Parathyroid adenoma (tissue), 2 donors: ENCODE measurements at regions not wholly inside any gene's neighbourhood (a gene's known extent, or its start where the extent isn't known, plus 50 kb on each side); places are given as distances from the start of the nearest gene placed in this dataset.

Experiments
- H2AFZ ChIP-seq: fragments of 300-600 bp; sonication (generic); one replicate; pipeline ENCODE4 v1.7.0; 2017; ENCODE audit warnings: antibody characterized with exemption, mild to moderate bottlenecking
- H3K27ac ChIP-seq: fragments of 300-600 bp; sonication (generic); one replicate; pipeline ENCODE4 v1.7.0; 2017
- H3K27me3 ChIP-seq: fragments of 300-600 bp; sonication (generic); one replicate; pipeline ENCODE4 v1.7.0; 2017; ENCODE audit warnings: low read length; ENCODE audit not compliant: control insufficient read depth, insufficient read depth
- H3K36me3 ChIP-seq: fragments of 300-600 bp; sonication (generic); one replicate; pipeline ENCODE4 v1.7.0; 2017; ENCODE audit warnings: low read length; ENCODE audit not compliant: control insufficient read depth, insufficient read depth
- H3K4me1 ChIP-seq: fragments of 300-600 bp; sonication (generic); one replicate; pipeline ENCODE4 v1.7.0; 2017; ENCODE audit warnings: control low read depth
- H3K4me2 ChIP-seq: fragments of 300-600 bp; sonication (generic); one replicate; pipeline ENCODE4 v1.7.0; 2017; ENCODE audit warnings: low read length
- H3K4me3 ChIP-seq: fragments of 300-600 bp; sonication (generic); one replicate; pipeline ENCODE4 v1.7.0; 2017; ENCODE audit warnings: low read depth, low read length
- H3K79me2 ChIP-seq: fragments of 300-600 bp; sonication (generic); one replicate; pipeline ENCODE4 v1.7.0; 2017; ENCODE audit warnings: control low read depth
- H3K9ac ChIP-seq: fragments of 300-600 bp; sonication (generic); one replicate; pipeline ENCODE4 v1.7.0; 2017; ENCODE audit warnings: mild to moderate bottlenecking
- H3K9me3 ChIP-seq: fragments of 300-600 bp; sonication (generic); one replicate; pipeline ENCODE4 v1.7.0; 2017; ENCODE audit warnings: low read length; ENCODE audit not compliant: control insufficient read depth
- CTCF ChIP-seq: fragments of 300-600 bp; sonication (generic); IDR thresholded peaks from one replicate; pipeline ENCODE4 v1.7.0; 2017; ENCODE audit warnings: antibody characterized with exemption, mild to moderate bottlenecking
- donor health status: primary hyperparathyroidism.

DNA sequence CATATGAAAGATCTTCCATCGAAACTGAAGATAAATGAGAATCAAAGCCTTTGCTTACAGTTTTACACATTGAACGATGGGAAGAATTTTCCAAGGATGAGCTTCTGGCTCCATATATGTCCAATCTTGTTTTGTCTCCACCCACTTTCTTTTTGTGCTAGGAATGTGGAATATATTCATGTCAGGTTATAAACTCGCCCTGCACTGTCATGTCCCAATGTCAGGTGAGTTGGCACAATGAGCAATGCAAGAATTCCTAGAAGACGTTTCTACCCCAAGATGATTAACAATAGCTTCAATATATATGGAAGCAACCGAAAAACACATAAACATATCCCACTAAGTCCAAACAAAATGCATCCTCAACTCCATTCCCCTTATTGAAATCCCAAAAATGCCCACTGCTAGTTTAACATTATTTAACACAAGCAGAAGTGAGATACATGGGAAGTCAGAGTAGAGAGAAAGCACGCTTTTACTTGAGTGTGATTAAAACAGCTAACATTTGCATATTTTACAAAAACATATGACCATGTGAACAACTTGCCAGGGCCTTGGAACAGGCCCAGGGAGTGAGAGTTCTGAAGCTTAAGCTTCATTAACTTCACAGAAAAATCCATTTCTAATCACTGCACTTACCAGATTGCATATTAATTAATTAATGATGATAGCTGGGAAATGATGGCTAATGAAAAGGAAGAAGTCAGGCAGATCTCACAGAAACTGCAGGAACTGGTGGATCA is 233.9 kb downstream of the GXYLT1 start:
- Histone ChIP-seq H3K27ac (no peak overlapping the region), H3K36me3 (no peaks in the 10 kb centered on the region)
- no peak for TF ChIP-seq CTCF

GRCh38 chr12:41908206-41908605 is 236.5 kb downstream of the GXYLT1 start:
- no peak overlapping the region for H3K4me3 ChIP-seq
- no peak overlapping the region for H3K27ac ChIP-seq
- H3K27me3 ChIP-seq, result no peaks in the 10 kb centered on the region
- no peak for TF ChIP-seq CTCF
- no peak overlapping the region for H3K9ac ChIP-seq
- no peaks in the 10 kb centered on the region for H3K79me2 ChIP-seq
- H2AFZ ChIP-seq, result no peak overlapping the region
- no peak overlapping the region for H3K4me2 ChIP-seq
- no peaks in the 10 kb centered on the region for H3K9me3 ChIP-seq
- no peaks in the 10 kb centered on the region for H3K36me3 ChIP-seq
- H3K4me1 ChIP-seq, result no peaks in the 10 kb centered on the region

More for the DNA sequence above, 233.9 kb downstream of the GXYLT1 start:
- no peak overlapping the region for H3K4me3 ChIP-seq
- no peaks in the 10 kb centered on the region for H3K4me1 ChIP-seq
- no peak overlapping the region for H3K4me2 ChIP-seq
- H3K9me3 ChIP-seq, result no peaks in the 10 kb centered on the region
- no peak overlapping the region for H2AFZ ChIP-seq
- H3K79me2 ChIP-seq, result no peaks in the 10 kb centered on the region
- H3K9ac ChIP-seq, result no peak overlapping the region
- no peaks in the 10 kb centered on the region for H3K27me3 ChIP-seq

- TF ChIP-seq CTCF, result no peak
- no peaks in the 10 kb centered on the region for H3K9me3 ChIP-seq
- H3K36me3 ChIP-seq, result no peaks in the 10 kb centered on the region
- H3K4me2 ChIP-seq, result no peak overlapping the region
- H3K9ac ChIP-seq, result no peak overlapping the region
- H3K79me2 ChIP-seq, result no peaks in the 10 kb centered on the region
- no peak overlapping the region for H3K27ac ChIP-seq
- no peak overlapping the region for H2AFZ ChIP-seq
- H3K4me1 ChIP-seq, result no peaks in the 10 kb centered on the region
- H3K27me3 ChIP-seq, result no peaks in the 10 kb centered on the region
- H3K4me3 ChIP-seq, result no peak overlapping the region
Observed at GRCh38 chr12:41907550-41907949, 237.1 kb downstream of the GXYLT1 start.

DNA sequence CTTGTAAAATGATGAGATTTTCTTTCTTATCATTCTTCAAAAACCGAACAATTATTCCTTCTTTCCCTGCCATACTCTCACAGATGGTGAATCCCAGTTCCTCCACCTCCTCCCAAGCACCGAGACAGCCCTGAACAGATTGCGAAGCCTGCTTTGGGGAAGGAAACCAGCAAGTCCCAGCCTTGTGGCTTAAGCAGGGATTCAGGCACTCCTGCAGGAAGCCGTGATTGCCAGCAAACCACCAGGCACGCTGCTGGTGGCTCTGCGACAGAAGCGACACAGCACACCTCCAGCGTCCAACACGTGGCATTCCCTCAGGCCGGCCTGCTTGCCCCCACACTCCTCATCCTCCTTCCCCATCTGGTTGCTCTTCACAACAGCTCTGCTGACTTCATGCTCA is 237.7 kb downstream of the GXYLT1 start:
- Histone ChIP-seq H3K4me2 (no peak overlapping the region), H2AFZ (no peak overlapping the region), H3K4me1 (no peaks in the 10 kb centered on the region), H3K4me3 (no peak overlapping the region), H3K27ac (no peak overlapping the region), H3K9me3 (no peaks in the 10 kb centered on the region), H3K36me3 (no peaks in the 10 kb centered on the region), H3K79me2 (no peaks in the 10 kb centered on the region), H3K27me3 (no peaks in the 10 kb centered on the region), H3K9ac (no peak overlapping the region)
- no peak for TF ChIP-seq CTCF

DNA sequence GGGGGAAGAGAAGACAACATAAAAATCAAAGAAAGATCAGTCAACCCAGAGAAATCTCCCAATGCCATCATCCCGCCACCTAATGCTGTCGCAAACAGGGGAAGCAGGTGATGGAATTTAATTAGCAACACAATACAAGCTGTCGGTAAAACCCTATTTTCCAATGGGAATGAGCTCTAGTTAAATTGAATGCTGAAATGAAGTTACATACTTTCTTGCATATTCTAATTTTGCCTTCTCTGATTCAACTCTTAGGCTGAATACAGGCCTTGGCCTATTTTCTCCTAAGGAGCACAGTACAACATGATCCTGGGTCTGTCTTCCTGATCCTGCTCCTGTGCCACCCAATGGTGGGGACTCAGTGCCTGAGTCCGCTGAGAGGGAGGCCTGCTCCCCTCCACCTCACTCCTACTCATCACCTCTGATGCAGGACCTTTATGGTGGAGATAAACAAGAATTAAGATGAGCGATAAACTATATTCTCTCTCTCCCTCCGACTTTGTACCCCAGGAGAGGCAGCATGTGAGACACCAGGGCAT is 238.8 kb downstream of the GXYLT1 start:
- TF ChIP-seq CTCF, result no peak
- Histone ChIP-seq H3K4me1 (no peaks in the 10 kb centered on the region), H3K36me3 (no peaks in the 10 kb centered on the region), H3K9ac (no peak overlapping the region), H3K27me3 (no peaks in the 10 kb centered on the region), H3K9me3 (no peaks in the 10 kb centered on the region), H3K79me2 (no peaks in the 10 kb centered on the region), H3K4me3 (no peak overlapping the region), H3K27ac (no peak overlapping the region), H2AFZ (no peak overlapping the region), H3K4me2 (no peak overlapping the region)
